Loucy (cell line): ENCODE measurements at regions not wholly inside any gene's neighbourhood (a gene's known extent, or its start where the extent isn't known, plus 50 kb on each side); places are given as distances from the start of the nearest gene placed in this dataset.

Experiments
- EZH2phosphoT487 ChIP-seq: fragments of 200-600 bp; IDR thresholded peaks from 2 replicates; pipeline ENCODE4 v1.6.1; 2018; ENCODE audit warnings: antibody characterized with exemption, mild to moderate bottlenecking, moderate library complexity, borderline replicate concordance
- TF ChIP-seq, protein P1 (sequence below): fragments of 200-600 bp; sonication (generic); conservative IDR thresholded peaks from 2 replicates; pipeline ENCODE4 v1.5.1; 2014; ENCODE audit warnings: mild to moderate bottlenecking, antibody characterized with exemption, low read length

DNA sequence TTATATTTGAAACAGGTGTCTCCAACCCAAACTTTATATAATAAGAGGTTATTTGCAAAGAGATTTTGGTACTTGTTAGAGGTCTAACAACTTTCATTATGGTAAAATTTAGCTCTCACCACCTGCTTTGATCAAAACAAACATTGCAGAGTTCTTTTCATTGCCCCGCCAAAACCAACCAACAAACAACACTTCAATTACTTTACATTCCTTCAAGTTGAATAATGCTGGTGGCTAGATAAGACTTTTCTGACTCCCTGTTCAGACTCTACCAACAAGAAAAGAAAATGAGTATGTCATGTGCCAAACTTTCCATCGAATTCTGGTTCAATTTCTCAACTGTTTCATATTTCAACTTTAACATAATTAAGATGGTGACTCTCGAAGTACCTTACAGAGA, 311.1 kb downstream of the ADGRG6 start:
- TF ChIP-seq, protein P1, sequence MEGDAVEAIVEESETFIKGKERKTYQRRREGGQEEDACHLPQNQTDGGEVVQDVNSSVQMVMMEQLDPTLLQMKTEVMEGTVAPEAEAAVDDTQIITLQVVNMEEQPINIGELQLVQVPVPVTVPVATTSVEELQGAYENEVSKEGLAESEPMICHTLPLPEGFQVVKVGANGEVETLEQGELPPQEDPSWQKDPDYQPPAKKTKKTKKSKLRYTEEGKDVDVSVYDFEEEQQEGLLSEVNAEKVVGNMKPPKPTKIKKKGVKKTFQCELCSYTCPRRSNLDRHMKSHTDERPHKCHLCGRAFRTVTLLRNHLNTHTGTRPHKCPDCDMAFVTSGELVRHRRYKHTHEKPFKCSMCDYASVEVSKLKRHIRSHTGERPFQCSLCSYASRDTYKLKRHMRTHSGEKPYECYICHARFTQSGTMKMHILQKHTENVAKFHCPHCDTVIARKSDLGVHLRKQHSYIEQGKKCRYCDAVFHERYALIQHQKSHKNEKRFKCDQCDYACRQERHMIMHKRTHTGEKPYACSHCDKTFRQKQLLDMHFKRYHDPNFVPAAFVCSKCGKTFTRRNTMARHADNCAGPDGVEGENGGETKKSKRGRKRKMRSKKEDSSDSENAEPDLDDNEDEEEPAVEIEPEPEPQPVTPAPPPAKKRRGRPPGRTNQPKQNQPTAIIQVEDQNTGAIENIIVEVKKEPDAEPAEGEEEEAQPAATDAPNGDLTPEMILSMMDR: no peak
- no peak for TF ChIP-seq EZH2phosphoT487
